H9 (cell line): ENCODE measurements at regions not wholly inside any gene's neighbourhood (a gene's known extent, or its start where the extent isn't known, plus 50 kb on each side); places are given as distances from the start of the nearest gene placed in this dataset.

ENCODE experiments used
- DNase-seq: peaks from one replicate; pipeline ENCODE4 v3.0.0-alpha.2; 2017
- H2AFZ ChIP-seq: one replicate; pipeline ENCODE4 v1.6.1; 2013; ENCODE audit warnings: mild to moderate bottlenecking, low read length, control low read depth, moderate library complexity
- H2AK5ac ChIP-seq: 2 replicates; pipeline ENCODE4 v1.6.1; 2013; ENCODE audit warnings: low read length, control low read depth, mixed read lengths; ENCODE audit not compliant: insufficient read length
- H2BK120ac ChIP-seq: one replicate; pipeline ENCODE4 v1.6.1; 2013; ENCODE audit warnings: low read depth, mild to moderate bottlenecking, low read length, control low read depth, inconsistent platforms; ENCODE audit not compliant: poor library complexity, severe bottlenecking
- H2BK12ac ChIP-seq: 2 replicates; pipeline ENCODE4 v1.6.1; 2013; ENCODE audit warnings: low read length, control low read depth, mixed read lengths, low read depth; ENCODE audit not compliant: insufficient read length
- H2BK15ac ChIP-seq: 2 replicates; pipeline ENCODE4 v1.6.1; 2013; ENCODE audit warnings: low read depth, low read length, control low read depth
- H2BK20ac ChIP-seq: one replicate; pipeline ENCODE4 v1.6.1; 2013; ENCODE audit warnings: low read depth, mild to moderate bottlenecking, low read length, control low read depth, inconsistent platforms; ENCODE audit not compliant: poor library complexity, severe bottlenecking
- H2BK5ac ChIP-seq: 2 replicates; pipeline ENCODE4 v1.6.1; 2013; ENCODE audit warnings: low read length, control low read depth, mixed read lengths; ENCODE audit not compliant: insufficient read length
- H3K14ac ChIP-seq: 2 replicates; pipeline ENCODE4 v1.6.1; 2013; ENCODE audit warnings: low read length, control low read depth; ENCODE audit not compliant: insufficient read depth
- H3K18ac ChIP-seq: 2 replicates; pipeline ENCODE4 v1.6.1; 2013; ENCODE audit warnings: low read depth, mild to moderate bottlenecking, mixed read lengths, low read length, control low read depth; ENCODE audit not compliant: insufficient read length
- H3K23ac ChIP-seq: 2 replicates; pipeline ENCODE4 v1.6.1; 2013; ENCODE audit warnings: low read length, control low read depth, mixed read lengths, low read depth; ENCODE audit not compliant: insufficient read length
- H3K23me2 ChIP-seq: 2 replicates; pipeline ENCODE4 v1.6.1; 2013; ENCODE audit warnings: low read depth, mild to moderate bottlenecking, mixed read lengths, low read length, control low read depth; ENCODE audit not compliant: insufficient read length, poor library complexity, severe bottlenecking
- H3K27ac ChIP-seq: 2 replicates; pipeline ENCODE4 v1.5.1; 2013; ENCODE audit warnings: low read length, control low read depth, mixed read lengths, low read depth; ENCODE audit not compliant: insufficient read length
- H3K27me3 ChIP-seq: 2 replicates; pipeline ENCODE4 v1.6.1; 2013; ENCODE audit warnings: low read length, control low read depth, inconsistent platforms; ENCODE audit not compliant: insufficient read depth
- H3K4ac ChIP-seq: 2 replicates; pipeline ENCODE4 v1.6.1; 2013; ENCODE audit warnings: low read depth, mild to moderate bottlenecking, control low read depth, inconsistent platforms, low read length, moderate library complexity
- H3K4me1 ChIP-seq: 2 replicates; pipeline ENCODE4 v1.6.1; 2013; ENCODE audit warnings: low read length, control low read depth, inconsistent platforms; ENCODE audit not compliant: insufficient read depth
- H3K4me2 ChIP-seq: 2 replicates; pipeline ENCODE4 v1.6.1; 2013; ENCODE audit warnings: low read length, control low read depth, mixed read lengths; ENCODE audit not compliant: insufficient read length, insufficient read depth
- H3K56ac ChIP-seq: 2 replicates; pipeline ENCODE4 v1.6.1; 2013; ENCODE audit warnings: low read depth, mild to moderate bottlenecking, mixed read lengths, low read length, control low read depth; ENCODE audit not compliant: insufficient read length
- H3K79me1 ChIP-seq: 2 replicates; pipeline ENCODE4 v1.6.1; 2013; ENCODE audit warnings: low read depth, mild to moderate bottlenecking, moderate library complexity, low read length, control low read depth, inconsistent platforms; ENCODE audit not compliant: insufficient read depth, poor library complexity, severe bottlenecking
- H3K79me2 ChIP-seq: 2 replicates; pipeline ENCODE4 v1.6.1; 2013; ENCODE audit warnings: low read length, control low read depth, inconsistent platforms; ENCODE audit not compliant: insufficient read depth
- H3K9ac ChIP-seq: 2 replicates; pipeline ENCODE4 v1.6.1; 2013; ENCODE audit warnings: low read length, control low read depth, mixed read lengths; ENCODE audit not compliant: insufficient read length; ENCODE audit errors: extremely low read depth
- H3K9me3 ChIP-seq: one replicate; pipeline ENCODE4 v1.6.1; 2013; ENCODE audit warnings: low read depth, low read length, inconsistent platforms; ENCODE audit not compliant: control insufficient read depth
- H3T11ph ChIP-seq: one replicate; pipeline ENCODE4 v1.6.1; 2013; ENCODE audit warnings: mild to moderate bottlenecking, low read length, control low read depth, inconsistent platforms
- H4K20me1 ChIP-seq: one replicate; pipeline ENCODE4 v1.6.1; 2013; ENCODE audit not compliant: control insufficient read depth, insufficient read length, insufficient read depth
- H4K5ac ChIP-seq: 2 replicates; pipeline ENCODE4 v1.6.1; 2013; ENCODE audit warnings: low read depth, mild to moderate bottlenecking, mixed read lengths, low read length, control low read depth; ENCODE audit not compliant: insufficient read length
- H4K8ac ChIP-seq: replicated peaks from 2 replicates; pipeline ENCODE4 v1.6.1; 2013; ENCODE audit warnings: low read length, control low read depth, mixed read lengths, low read depth; ENCODE audit not compliant: insufficient read length
- H4K91ac ChIP-seq: 2 replicates; pipeline ENCODE4 v1.6.1; 2013; ENCODE audit warnings: low read depth, mild to moderate bottlenecking, moderate library complexity, mixed read lengths, low read length, control low read depth; ENCODE audit not compliant: insufficient read length
- H3K27ac Mint-ChIP-seq, 3 experiments: 2 replicates in 2 of 3; 3 replicates in 1 of 3; pipeline ENCODE4 v1.8.0; 2020 to 2021; ENCODE audit warnings: mixed read lengths in 3 of 3, mild to moderate bottlenecking in 1 of 3, moderate library complexity in 1 of 3
- H3K27me3 Mint-ChIP-seq: 2 replicates; pipeline ENCODE4 v1.8.0; 2021; ENCODE audit warnings: low read depth, mild to moderate bottlenecking, moderate library complexity, mixed read lengths
- H3K36me3 Mint-ChIP-seq, 3 experiments: 2 replicates in 2 of 3; 3 replicates in 1 of 3; pipeline ENCODE4 v1.8.0; 2020 to 2021; ENCODE audit warnings: low read depth in 3 of 3, mixed read lengths in 3 of 3; ENCODE audit not compliant: insufficient read depth in 1 of 3
- H3K4me1 Mint-ChIP-seq, 2 experiments: 2 replicates each; pipeline ENCODE4 v1.8.0; 2020; ENCODE audit warnings: mixed read lengths in 2 of 2
- H3K4me3 Mint-ChIP-seq, 2 experiments: 2 replicates in 1 of 2; 3 replicates in 1 of 2; pipeline ENCODE4 v1.8.0; 2020 to 2021; ENCODE audit warnings: mild to moderate bottlenecking in 2 of 2, mixed read lengths in 2 of 2, moderate library complexity in 1 of 2
- H3K9me3 Mint-ChIP-seq, 2 experiments: 2 replicates in 1 of 2; 3 replicates in 1 of 2; pipeline ENCODE4 v1.8.0; 2020; ENCODE audit warnings: mild to moderate bottlenecking in 2 of 2, mixed read lengths in 2 of 2, moderate library complexity in 1 of 2
- CTCF ChIP-seq: fragments of 200-600 bp; sonication (generic); conservative IDR thresholded peaks from 3 replicates; pipeline ENCODE4 v1.8.0; 2021; ENCODE audit warnings: antibody characterized with exemption, mild to moderate bottlenecking
- WGBS: extraction: QIAGEN DNeasy Blood & Tissue Kit; methylation state at CpG from one replicate; pipeline ENCODE4 v1.1.7; 2013; ENCODE audit warnings: missing lambda C conversion rate, low lambda C conversion rate, mixed read lengths; ENCODE audit not compliant: insufficient read length; ENCODE audit errors: extremely low coverage; 5-methylcytosine and 5-hydroxymethylcytosine counted together

DNA sequence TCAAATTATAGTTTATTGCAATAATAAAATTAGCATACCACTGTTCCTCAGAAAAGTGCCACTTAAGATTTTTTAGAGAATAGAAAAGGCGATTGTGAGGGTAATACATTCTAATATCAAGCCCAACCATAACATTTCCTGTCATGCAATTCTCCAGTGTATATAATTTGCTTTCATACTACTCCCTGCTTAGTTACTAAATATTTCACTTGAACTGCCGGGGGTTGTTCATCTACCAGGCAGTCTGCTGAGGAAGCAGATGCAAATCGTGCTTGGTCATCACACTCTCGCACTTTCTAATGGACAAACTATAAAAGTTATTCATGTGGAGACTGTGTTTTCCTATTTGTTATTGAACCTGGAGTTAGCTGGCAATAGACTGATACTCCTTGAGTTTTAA is 645.6 kb upstream of the CBLB start:
- no CpG with 5 or more reads among the region's 4 CpGs for WGBS
- no peak overlapping the region for H3K27ac Mint-ChIP-seq
- Histone ChIP-seq H4K20me1 (no peaks in the 10 kb centered on the region), H2BK12ac (no peak overlapping the region), H3K79me1 (no peaks in the 10 kb centered on the region), H2BK15ac (no peak overlapping the region), H2AFZ (no peak overlapping the region), H2BK120ac (no peak overlapping the region), H3K27me3 (no peaks in the 10 kb centered on the region), H3K27ac (no peak overlapping the region), H3K4me1 (no peaks in the 10 kb centered on the region), H3T11ph (no peak overlapping the region), H4K5ac (no peak overlapping the region), H4K91ac (no peak overlapping the region), H3K4me2 (no peak overlapping the region), H3K4ac (no peak overlapping the region), H3K9ac (no peak overlapping the region), H3K79me2 (no peaks in the 10 kb centered on the region), H2BK20ac (no peak overlapping the region), H3K14ac (no peak overlapping the region), H3K23ac (no peak overlapping the region), H2AK5ac (no peak overlapping the region), H3K9me3 (no peaks in the 10 kb centered on the region), H3K18ac (no peak overlapping the region), H3K23me2 (no peaks in the 10 kb centered on the region), H4K8ac (no peak overlapping the region), H2BK5ac (no peak overlapping the region), H3K56ac (no peak overlapping the region)
- no peak for TF ChIP-seq CTCF
- H3K27me3 Mint-ChIP-seq: no peaks in the 10 kb centered on the region
- H3K36me3 Mint-ChIP-seq: no peaks in the 10 kb centered on the region
- no peaks in the 10 kb centered on the region for H3K4me1 Mint-ChIP-seq
- H3K4me3 Mint-ChIP-seq: no peak overlapping the region
- H3K9me3 Mint-ChIP-seq: no peaks in the 10 kb centered on the region
- no peak for DNase-seq
